ENCODE measurements at regions not wholly inside any gene's neighbourhood (a gene's known extent, or its start where the extent isn't known, plus 50 kb on each side); places are given as distances from the start of the nearest gene placed in this dataset.
"Not testable (repeated sequence)": the region's sequence is repeated elsewhere in the genome, so short reads cannot be mapped to it uniquely, and the experiment has no call there.

DNA sequence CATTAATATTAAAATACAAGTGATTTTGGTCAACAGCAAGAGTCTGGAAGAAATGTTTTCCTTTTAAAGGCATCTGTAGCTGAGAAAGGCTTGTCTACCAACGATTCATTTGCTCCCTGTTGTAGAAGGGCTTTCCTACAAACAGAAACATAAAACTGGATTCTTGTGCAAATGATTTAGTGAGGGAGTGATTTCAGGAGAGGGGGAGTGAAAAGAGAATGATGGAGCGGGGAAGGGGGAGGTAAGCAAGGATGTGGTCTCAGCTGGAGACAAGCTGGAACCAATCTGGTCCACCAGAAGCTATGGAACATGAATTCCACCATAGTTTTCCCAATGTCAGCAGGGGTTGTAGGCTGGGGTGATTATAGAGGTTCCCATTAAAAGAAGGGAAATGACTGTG, 196.3 kb downstream of the FBXO4 start:
- no peak for TF ChIP-seq CTCF (IDR thresholded peaks at IDR 0.05; ENCODE audit: low read depth, low read length)
- no peak for DNase-seq (ENCODE audit: extremely low read depth, low read depth)

DNA sequence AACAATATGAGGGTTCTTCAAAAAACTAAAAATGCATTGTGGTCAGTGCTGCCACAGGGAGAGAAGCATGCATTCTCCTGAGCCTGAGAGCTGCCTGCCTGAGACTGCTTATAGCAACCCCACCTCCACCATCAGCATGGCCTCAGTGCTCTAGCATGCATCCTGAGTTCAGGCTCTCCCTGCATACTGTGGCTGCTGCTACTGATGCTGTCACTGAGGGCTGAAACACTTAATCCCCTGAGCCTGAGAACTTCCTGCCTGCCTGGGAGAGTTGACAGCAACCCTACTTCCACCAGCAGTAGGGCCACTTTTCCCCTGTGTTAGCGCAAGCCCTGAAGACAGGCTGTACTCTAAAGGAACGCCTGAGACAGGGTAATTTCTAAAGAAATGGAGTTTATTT, 206.0 kb downstream of the FBXO4 start:
- TF ChIP-seq CTCF (IDR thresholded peaks at IDR 0.05; ENCODE audit: low read depth, low read length), result no peak
- DNase-seq (ENCODE audit: extremely low read depth, low read depth), result no peak

DNA sequence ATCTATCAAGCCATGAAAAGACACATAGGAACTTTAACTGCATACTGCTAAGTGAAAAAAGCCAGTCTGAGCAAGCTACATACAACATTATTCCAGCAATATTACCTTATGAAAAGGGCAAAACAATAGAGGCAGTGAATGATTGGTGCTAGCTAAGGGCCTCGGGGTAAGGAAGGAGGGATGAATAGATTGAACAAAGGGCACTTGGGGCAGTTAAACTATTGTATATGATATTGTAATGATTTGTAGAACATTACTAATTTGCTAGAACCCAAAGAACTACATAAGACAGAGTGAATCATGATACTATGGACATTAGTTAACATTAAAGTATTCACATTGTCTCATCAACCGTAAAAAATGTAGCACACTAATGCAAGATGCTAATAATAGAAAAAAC, 218.3 kb downstream of the FBXO4 start:
- TF ChIP-seq CTCF (IDR thresholded peaks at IDR 0.05; ENCODE audit: low read depth, low read length), result no peak
- DNase-seq (ENCODE audit: extremely low read depth, low read depth), result no peak

DNA sequence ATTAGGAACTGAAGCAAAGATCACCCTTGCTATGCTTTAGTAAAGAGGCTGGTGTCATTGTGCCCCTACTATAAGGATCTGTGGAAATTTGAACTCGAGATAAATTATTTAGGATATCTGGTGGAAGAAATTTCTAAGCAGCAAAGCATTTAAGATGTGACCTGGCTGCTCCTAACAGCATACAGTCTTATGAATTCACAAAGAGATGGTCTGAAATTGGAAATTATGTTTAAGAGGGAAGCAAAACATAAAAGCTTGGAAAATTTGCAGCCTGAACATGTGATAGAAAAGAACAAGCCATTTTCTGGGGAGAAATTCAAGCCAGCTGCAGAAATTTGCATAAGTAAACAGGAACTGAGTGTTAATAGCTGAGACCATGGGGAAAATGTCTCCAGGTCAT, 223.7 kb downstream of the FBXO4 start:
- no peak for DNase-seq (ENCODE audit: extremely low read depth, low read depth)

DNA sequence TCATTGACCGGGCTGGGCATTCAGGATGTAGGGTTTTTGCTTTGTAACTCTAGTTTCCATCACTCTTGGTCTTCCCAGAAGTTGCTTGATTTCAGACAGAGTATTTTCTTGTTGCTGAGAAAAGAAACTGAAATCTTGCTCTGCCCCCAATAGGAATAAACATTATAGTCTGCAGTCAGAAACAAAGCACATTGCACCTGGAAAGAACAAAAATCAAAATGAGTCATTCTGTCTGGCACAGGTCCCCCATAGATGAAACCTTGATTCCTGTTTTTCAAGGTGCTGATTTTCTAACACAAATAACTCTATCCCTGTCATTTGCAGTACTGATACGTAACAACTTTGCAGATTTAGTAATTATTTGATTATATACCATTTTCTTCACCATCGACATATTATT, 232.1 kb downstream of the FBXO4 start:
- no peak for TF ChIP-seq CTCF (IDR thresholded peaks at IDR 0.05; ENCODE audit: low read depth, low read length)
- no peak for DNase-seq (ENCODE audit: extremely low read depth, low read depth)

More for the DNA sequence above, 223.7 kb downstream of the FBXO4 start:
- no peak for TF ChIP-seq CTCF (IDR thresholded peaks at IDR 0.05; ENCODE audit: low read depth, low read length)

DNA sequence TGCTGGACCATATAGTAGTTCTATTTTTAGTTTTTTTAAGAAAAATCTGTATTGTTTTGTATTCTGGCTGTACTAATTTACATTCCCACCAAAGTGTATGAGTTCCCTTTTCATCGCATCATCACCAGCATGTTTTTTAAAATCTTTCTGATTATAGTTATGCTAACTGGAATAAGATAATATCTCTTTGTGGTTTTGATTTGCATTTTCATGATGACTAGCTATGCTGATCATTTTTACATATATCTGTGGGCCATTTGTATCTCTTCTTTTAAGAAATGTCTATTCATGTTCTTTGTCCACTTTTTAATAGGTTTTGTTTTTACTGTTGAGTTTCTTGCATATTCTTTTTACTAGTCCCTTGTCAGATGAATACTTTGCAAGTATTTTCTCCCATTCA, 238.0 kb downstream of the FBXO4 start:
- DNase-seq (ENCODE audit: extremely low read depth, low read depth), result no peak
- no peak for TF ChIP-seq CTCF (IDR thresholded peaks at IDR 0.05; ENCODE audit: low read depth, low read length)

- no peak for DNase-seq (ENCODE audit: extremely low read depth, low read depth)
- TF ChIP-seq CTCF (IDR thresholded peaks at IDR 0.05; ENCODE audit: low read depth, low read length), result no peak
Observed at GRCh38 chr5:42168091-42168670, 243.1 kb downstream of the FBXO4 start.

DNA sequence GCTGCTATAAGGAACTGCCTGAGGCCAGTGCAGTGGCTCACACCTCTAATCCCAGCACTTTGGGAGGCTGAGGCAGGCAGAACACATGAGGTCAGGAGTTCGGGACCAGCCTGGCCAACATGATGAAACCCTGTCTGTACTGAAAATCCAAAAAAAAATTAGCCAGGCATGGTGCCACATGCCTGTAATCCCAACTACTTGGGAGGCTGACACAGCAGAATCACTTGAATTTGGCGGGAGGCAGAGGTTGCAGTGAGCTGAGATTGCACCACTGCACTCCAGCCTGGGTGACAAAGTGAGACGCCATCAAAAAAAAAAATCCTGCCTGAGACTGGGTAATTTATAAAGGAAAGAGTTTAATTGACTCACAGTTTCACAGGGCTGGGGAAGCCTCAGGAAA, 247.1 kb upstream of the GHR start:
- DNase-seq (ENCODE audit: extremely low read depth, low read depth), result not testable (repeated sequence)

GRCh38 chr5:42179843-42180242, 243.4 kb upstream of the GHR start:
- not testable (repeated sequence) for DNase-seq (ENCODE audit: extremely low read depth, low read depth)
